NCI-H748 (cell line): ENCODE measurements at regions not wholly inside any gene's neighbourhood (a gene's known extent, or its start where the extent isn't known, plus 50 kb on each side); places are given as distances from the start of the nearest gene placed in this dataset.

Experiments used
- DNase-seq: peaks from one replicate; lab custom pipeline; 2025; ENCODE audit not compliant: unreplicated experiment; lab: John Stamatoyannopoulos, UW

DNA sequence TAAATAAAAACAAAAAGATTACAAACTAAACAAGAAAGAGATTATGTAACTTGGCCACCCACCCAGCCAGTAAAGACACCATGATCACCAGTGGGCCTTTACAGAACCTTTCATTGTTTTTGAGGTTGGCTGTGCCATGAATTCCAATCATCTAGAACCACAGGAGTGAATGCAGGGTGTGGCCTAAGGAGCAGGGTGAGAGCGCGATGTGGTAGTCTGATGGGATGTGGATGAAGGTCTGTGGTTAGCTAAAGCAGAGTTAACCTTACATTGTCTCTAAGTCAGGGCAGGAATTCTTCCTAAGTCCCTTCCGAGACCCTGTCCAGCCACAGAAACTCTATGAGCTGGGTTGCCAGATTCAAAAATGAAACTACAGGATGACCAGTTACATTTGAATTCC, 54.0 kb upstream of the CDKN3 start:
- peak; percentile 13 for DNase-seq

DNA sequence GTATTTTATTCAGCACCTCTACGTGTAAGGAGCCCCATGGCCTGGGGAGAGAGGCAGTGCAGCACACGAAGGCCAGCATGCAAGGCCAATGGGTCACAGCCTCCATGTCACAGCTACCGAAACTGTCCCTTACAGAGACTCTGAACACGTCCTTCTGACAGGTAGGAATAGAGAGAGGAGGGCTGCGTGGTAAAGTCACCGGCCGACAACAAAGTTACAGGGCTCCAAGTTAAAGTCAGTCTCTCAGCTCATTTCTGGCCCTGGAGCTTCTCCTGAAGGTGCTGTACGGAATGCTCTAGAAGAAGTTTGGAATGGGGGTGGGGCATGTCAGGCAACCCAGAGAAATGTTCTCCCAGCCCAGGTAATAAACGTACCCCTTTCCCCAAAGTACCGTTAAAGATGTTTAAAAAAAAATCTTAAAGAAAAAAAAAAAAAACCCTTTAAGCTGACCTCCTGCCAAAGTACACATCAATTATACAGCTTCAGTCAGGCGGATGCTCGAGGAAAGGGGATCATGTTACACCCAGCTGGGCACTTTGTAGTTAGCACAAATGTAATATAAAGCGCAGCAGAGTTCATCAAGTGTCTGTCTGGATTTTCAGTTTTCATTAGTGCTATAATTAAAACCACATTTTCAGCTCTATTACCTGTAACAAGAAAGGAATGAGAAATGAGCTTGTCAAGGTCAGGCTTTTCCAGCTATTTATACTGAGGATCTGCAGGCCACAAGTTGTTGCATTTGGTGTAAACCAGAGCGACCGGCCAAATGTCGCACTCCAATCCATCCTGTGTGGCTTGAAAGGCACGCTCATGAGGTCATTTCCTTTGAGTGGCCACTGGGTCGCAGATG, 53.3 kb upstream of the CDKN3 start:
- peak; percentile 96 for DNase-seq

DNA sequence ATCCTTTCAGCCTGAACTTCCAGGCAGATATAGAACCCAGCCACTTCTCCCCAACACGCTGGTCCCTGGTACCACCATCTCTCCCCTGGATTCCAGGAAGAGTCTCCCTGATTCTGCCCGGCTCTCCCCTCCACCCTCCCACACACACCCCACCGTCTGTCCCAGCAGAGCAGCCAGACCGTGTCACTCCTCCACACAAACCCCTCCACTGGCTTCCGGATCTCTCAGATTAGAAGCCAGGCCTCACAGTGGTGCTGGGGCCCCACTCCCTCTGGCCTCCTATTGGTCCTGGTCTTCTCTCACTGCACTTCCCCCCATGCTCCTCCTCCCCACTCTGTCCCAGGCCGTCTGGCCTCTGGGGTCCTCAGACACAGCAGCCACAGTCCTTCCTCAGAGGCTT, 52.4 kb upstream of the CDKN3 start:
- DNase-seq = no peak

DNA sequence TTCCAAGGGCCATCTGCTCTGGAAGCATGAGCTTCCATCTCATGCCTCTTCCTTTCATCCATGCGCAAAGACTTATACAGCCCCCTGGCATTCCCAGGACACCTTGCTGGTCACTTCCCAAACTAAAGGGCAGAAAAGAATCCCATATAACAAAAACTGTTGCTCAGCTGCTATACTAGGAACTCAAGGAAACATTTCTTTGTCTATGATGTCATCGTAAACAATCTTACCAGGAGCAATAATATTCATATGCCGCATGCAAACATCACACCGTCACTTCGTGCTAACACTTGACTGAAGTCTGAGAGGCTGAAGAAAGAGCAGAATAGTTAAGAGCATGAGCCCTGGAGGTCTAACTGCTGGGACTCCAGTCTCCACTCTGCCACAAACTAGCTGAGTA, 50.5 kb upstream of the CDKN3 start:
- no peak for DNase-seq
